RWPE2 (cell line): ENCODE measurements at regions not wholly inside any gene's neighbourhood (a gene's known extent, or its start where the extent isn't known, plus 50 kb on each side); places are given as distances from the start of the nearest gene placed in this dataset.

Experiments used
- ATAC-seq: fragments of 200-7000 bp; cut with Tn5 transposase; 3 replicates; pipeline ENCODE4 v1.9.1; 2021; ENCODE audit warnings: low read depth
- DNase-seq: peaks from one replicate; pipeline ENCODE4 v3.0.0-alpha.2; 2020; ENCODE audit warnings: low spot score
- H3K27ac ChIP-seq: fragments of 450-650 bp; 2 replicates; pipeline ENCODE4 v1.5.1; 2017; ENCODE audit warnings: mild to moderate bottlenecking; ENCODE audit not compliant: poor library complexity, severe bottlenecking
- H3K27me3 ChIP-seq: fragments of 250-450 bp; sonication (Bioruptor Pico); 2 replicates; pipeline ENCODE4 v1.5.1; 2021; ENCODE audit warnings: mild to moderate bottlenecking, moderate library complexity; ENCODE audit not compliant: insufficient read depth, poor library complexity, severe bottlenecking
- H3K36me3 ChIP-seq: fragments of 250-450 bp; sonication (Bioruptor Pico); 2 replicates; pipeline ENCODE4 v1.5.1; 2020; ENCODE audit warnings: low read depth, mild to moderate bottlenecking, moderate library complexity
- H3K4me1 ChIP-seq: fragments of 250-450 bp; sonication (Bioruptor Pico); 2 replicates; pipeline ENCODE4 v1.5.1; 2021; ENCODE audit warnings: mild to moderate bottlenecking, moderate library complexity; ENCODE audit not compliant: insufficient read depth, poor library complexity, severe bottlenecking
- H3K4me3 ChIP-seq: fragments of 250-450 bp; sonication (Bioruptor Pico); 2 replicates; pipeline ENCODE4 v1.5.1; 2021; ENCODE audit warnings: mild to moderate bottlenecking, moderate library complexity; ENCODE audit not compliant: severe bottlenecking
- H3K9me3 ChIP-seq: fragments of 250-450 bp; sonication (Bioruptor Pico); 2 replicates; pipeline ENCODE4 v1.5.1; 2021; ENCODE audit warnings: mild to moderate bottlenecking, moderate library complexity; ENCODE audit not compliant: severe bottlenecking
- TF ChIP-seq, protein P1 (sequence below): fragments of 450-650 bp; IDR thresholded peaks from one replicate; pipeline ENCODE4 v1.5.1; 2017; ENCODE audit warnings: mild to moderate bottlenecking, moderate library complexity; ENCODE audit not compliant: poor library complexity, severe bottlenecking

DNA sequence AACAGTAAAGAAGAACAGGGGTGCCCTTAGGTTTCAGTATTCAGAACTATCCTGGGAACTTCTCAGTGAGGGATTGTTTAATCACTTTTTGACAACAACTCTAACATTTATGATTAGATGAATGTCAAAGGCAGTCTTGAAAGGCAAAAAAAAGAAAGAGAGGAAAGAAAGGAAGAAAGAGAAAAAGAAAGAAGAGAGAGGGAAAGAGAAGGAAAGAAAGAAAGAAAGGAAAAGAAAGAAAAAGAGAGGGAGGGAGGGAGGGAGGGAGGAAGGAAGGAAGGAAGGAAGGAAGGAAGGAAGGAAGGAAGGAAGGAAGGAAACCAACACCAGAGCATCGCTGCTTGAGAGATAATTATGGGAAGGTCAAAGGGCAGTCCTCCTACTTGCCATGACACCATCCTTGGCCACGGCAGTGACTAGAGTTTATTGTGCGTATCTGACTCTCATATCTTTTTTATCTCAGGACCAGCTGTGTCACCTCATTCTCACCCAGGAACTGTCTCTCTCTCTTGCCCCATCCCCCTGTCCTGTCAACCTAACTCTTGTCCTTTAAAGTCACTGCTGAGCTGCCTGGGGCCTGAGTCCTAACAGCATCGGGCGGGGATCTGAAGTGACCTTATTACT lies 96.8 kb upstream of the ATXN1 start:
- TF ChIP-seq, protein P1, sequence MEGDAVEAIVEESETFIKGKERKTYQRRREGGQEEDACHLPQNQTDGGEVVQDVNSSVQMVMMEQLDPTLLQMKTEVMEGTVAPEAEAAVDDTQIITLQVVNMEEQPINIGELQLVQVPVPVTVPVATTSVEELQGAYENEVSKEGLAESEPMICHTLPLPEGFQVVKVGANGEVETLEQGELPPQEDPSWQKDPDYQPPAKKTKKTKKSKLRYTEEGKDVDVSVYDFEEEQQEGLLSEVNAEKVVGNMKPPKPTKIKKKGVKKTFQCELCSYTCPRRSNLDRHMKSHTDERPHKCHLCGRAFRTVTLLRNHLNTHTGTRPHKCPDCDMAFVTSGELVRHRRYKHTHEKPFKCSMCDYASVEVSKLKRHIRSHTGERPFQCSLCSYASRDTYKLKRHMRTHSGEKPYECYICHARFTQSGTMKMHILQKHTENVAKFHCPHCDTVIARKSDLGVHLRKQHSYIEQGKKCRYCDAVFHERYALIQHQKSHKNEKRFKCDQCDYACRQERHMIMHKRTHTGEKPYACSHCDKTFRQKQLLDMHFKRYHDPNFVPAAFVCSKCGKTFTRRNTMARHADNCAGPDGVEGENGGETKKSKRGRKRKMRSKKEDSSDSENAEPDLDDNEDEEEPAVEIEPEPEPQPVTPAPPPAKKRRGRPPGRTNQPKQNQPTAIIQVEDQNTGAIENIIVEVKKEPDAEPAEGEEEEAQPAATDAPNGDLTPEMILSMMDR: no peak
- ATAC-seq: no peak
- H3K4me3 ChIP-seq: no peak overlapping the region
- no peaks in the 10 kb centered on the region for H3K4me1 ChIP-seq
- H3K9me3 ChIP-seq: no peaks in the 10 kb centered on the region
- no peak overlapping the region for H3K27ac ChIP-seq
- no peak for DNase-seq
- H3K36me3 ChIP-seq: no peaks in the 10 kb centered on the region
- no peaks in the 10 kb centered on the region for H3K27me3 ChIP-seq

DNA sequence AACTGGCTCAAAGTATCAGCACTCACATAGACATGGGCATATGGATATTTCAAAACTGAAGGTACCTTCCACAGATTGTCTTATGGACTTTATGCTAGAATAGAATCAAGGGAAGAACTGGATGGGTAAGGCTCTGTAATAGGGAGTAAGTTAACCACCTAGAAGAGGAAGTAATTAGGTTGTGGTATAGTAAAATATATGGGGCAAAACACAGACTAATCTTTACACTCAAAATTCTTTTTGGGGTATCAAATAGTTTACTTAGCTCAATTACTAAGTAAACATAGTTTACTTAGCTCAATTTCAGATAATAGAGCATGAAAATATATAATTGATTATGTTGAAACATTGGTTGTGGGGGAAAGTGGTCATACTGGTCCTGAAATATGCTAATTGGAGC lies 94.2 kb upstream of the ATXN1 start:
- Histone ChIP-seq H3K4me1 (no peaks in the 10 kb centered on the region), H3K27ac (no peak overlapping the region), H3K4me3 (no peak overlapping the region), H3K27me3 (no peaks in the 10 kb centered on the region), H3K36me3 (no peaks in the 10 kb centered on the region), H3K9me3 (no peaks in the 10 kb centered on the region)
- DNase-seq (no peak), ATAC-seq (no peak)
- TF ChIP-seq, protein P1: no peak

DNA sequence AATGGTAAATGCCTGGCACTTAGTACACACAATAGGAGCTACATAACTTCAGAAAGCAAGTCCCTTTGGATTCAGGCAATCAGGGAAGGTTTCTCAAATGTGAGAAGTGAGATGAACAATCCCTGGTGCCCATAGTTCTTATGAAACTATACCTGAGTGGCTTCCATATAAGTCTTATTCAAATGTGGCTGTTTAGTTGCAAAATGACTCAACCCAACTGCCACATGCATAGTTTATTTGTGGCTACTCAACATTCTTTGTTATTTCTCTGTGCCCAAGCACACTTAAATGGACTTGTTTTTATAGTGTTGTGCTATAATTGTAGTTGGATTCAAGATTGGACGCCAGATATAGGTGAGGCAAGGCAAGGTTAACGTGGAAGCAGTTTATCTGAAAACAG lies 93.7 kb upstream of the ATXN1 start:
- DNase-seq: no peak
- H3K27ac ChIP-seq: no peak overlapping the region

DNA sequence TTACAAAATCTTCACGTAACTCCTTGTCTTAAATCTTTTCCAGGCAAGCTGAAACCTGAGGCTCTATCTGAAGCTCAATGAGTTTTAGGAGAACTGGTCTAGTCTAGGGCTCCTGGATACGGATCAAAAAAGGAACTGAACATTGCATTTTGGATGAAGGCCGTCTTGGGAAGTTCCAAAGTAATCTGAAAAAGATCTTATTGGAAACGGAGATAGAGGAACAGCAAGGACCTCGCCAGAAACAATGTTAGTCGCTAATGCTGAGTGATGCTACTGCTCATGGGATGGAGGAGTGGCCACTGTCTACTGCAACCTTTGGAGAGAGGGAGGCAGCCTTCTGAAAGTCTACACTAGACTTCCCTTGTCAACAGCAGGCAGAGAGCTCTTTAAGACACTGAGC lies 91.4 kb upstream of the ATXN1 start:
- no peak overlapping the region for H3K27ac ChIP-seq

More for the DNA sequence above, 93.7 kb upstream of the ATXN1 start:
- Histone ChIP-seq H3K9me3 (no peaks in the 10 kb centered on the region), H3K4me3 (no peak overlapping the region), H3K27me3 (no peaks in the 10 kb centered on the region), H3K4me1 (no peaks in the 10 kb centered on the region), H3K36me3 (no peaks in the 10 kb centered on the region)
- TF ChIP-seq, protein P1: no peak
- ATAC-seq: no peak

DNA sequence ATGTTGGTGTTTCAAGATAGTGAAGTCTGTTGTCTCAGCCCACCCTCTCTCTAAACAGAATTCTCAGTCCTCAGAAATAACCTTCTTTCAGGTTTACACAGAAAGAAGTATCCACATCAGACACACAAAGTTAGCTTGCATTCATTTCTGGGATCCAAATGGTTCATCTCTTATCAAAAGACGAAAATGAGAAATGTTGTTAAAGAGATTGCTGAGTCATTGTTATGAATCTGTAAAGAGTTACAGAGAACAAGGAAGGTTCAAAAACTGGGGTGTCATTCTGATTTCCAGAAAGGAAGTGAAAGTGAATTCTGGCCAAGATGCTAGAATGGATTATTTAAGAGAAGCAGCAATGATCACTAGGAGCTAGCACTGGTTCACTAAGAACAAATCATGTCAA lies 90.5 kb upstream of the ATXN1 start:
- H3K4me3 ChIP-seq: no peak overlapping the region
- H3K27me3 ChIP-seq: no peaks in the 10 kb centered on the region
- no peaks in the 10 kb centered on the region for H3K36me3 ChIP-seq
- H3K4me1 ChIP-seq: peaks cover 12% of the 10 kb centered on the region
- ATAC-seq (no peak), DNase-seq (no peak)
- TF ChIP-seq, protein P1: no peak
- no peak overlapping the region for H3K27ac ChIP-seq
- H3K9me3 ChIP-seq: no peaks in the 10 kb centered on the region

More for the DNA sequence above, 91.4 kb upstream of the ATXN1 start:
- DNase-seq (no peak), ATAC-seq (no peak)
- peaks cover 12% of the 10 kb centered on the region for H3K4me1 ChIP-seq
- H3K36me3 ChIP-seq: no peaks in the 10 kb centered on the region
- TF ChIP-seq, protein P1: no peak
- no peak overlapping the region for H3K4me3 ChIP-seq
- H3K27me3 ChIP-seq: no peaks in the 10 kb centered on the region
- no peaks in the 10 kb centered on the region for H3K9me3 ChIP-seq
